PC-9 (cell line): ENCODE measurements at regions not wholly inside any gene's neighbourhood (a gene's known extent, or its start where the extent isn't known, plus 50 kb on each side); places are given as distances from the start of the nearest gene placed in this dataset.
"Not testable (repeated sequence)": the region's sequence is repeated elsewhere in the genome, so short reads cannot be mapped to it uniquely, and the experiment has no call there.

Source experiments
- EZH2 ChIP-seq: fragments of 200-600 bp; sonication (generic); IDR thresholded peaks from 2 replicates; pipeline ENCODE4 v1.8.0; 2017; ENCODE audit warnings: antibody characterized with exemption, low read depth
- TF ChIP-seq, protein P1 (sequence below): fragments of 200-600 bp; sonication (generic); conservative IDR thresholded peaks from 2 replicates; pipeline ENCODE4 v1.6.1; 2017; ENCODE audit warnings: mixed run types, antibody characterized with exemption, mild to moderate bottlenecking, moderate library complexity

DNA sequence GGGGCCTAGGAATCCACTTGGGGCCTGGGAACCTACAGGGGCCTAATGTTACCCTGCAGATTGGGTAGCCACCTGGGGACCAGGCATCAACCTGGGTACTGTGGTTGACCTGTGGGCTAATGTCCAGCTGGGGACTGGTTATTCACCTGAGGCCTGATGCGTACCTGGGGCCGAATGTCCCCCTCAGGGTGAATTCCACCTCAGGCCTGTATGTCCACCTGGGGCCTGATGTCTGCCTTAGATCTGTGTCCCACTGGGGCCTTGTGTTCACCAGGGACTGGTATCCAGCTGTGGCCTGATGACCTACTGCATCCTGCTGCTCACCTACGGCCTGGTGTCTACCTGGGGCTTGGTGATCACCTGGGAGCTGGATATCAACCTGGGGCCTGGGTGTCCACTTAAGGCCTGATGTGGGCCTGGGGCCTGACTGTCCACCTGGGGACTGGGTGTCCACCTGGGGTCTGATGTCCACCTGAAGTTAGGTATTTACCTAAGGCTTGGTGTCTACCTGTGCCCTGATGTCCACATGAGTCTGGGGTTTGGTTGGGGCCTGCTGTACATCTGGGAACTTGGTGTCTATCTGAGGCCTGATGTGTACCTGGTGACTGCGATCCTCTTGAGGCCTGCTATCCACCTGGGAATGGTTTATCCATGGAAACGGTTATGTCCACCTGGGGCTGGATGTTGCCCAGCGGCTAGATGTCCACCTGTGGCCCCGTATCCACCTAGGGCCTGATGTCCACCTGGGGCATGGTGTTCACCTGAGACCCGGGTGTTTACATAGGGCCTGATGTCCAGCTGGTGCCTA lies 1492.6 kb upstream of the TPTE start:
- TF ChIP-seq, protein P1, sequence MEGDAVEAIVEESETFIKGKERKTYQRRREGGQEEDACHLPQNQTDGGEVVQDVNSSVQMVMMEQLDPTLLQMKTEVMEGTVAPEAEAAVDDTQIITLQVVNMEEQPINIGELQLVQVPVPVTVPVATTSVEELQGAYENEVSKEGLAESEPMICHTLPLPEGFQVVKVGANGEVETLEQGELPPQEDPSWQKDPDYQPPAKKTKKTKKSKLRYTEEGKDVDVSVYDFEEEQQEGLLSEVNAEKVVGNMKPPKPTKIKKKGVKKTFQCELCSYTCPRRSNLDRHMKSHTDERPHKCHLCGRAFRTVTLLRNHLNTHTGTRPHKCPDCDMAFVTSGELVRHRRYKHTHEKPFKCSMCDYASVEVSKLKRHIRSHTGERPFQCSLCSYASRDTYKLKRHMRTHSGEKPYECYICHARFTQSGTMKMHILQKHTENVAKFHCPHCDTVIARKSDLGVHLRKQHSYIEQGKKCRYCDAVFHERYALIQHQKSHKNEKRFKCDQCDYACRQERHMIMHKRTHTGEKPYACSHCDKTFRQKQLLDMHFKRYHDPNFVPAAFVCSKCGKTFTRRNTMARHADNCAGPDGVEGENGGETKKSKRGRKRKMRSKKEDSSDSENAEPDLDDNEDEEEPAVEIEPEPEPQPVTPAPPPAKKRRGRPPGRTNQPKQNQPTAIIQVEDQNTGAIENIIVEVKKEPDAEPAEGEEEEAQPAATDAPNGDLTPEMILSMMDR, result not testable (repeated sequence)
- not testable (repeated sequence) for TF ChIP-seq EZH2
